Skin of body (tissue), 2 donors: ENCODE measurements at regions not wholly inside any gene's neighbourhood (a gene's known extent, or its start where the extent isn't known, plus 50 kb on each side); places are given as distances from the start of the nearest gene placed in this dataset. TPM values are rescaled to one million over a fixed set of nuclear protein-coding genes. Genes with fewer than 3 reads are reported as not detected.

Experiments
- DNase-seq: peaks from one replicate; lab custom pipeline; 2025; lab: John Stamatoyannopoulos, UW
- small RNA-seq: library from RNA; depleted of rRNA; stranded (forward); fragments of <200 nt; gene quantifications from one replicate; pipeline ENCODE3, GENCODE V24; 2014; ENCODE audit warnings: low replicate concordance

GRCh38 chr12:14275111-14275510 is 90.4 kb upstream of the ATF7IP start:
- DNase-seq, result no peak

- DNase-seq, result no peak
These were observed 89.6 kb upstream of the ATF7IP start for GRCh38 chr12:14275886-14276285.

GRCh38 chr12:14278294-14278953 is 87.1 kb upstream of the ATF7IP start:
- no peak for DNase-seq

GRCh38 chr12:14279845-14280244 is 85.6 kb upstream of the ATF7IP start:
- no peak for DNase-seq

- DNase-seq, result no peak
These were observed 84.6 kb upstream of the ATF7IP start for GRCh38 chr12:14280921-14281320.

- DNase-seq, result no peak
These were observed 83.9 kb upstream of the ATF7IP start for GRCh38 chr12:14281539-14281938.

GRCh38 chr12:14283489-14284144 is 81.9 kb upstream of the ATF7IP start:
- no peak for DNase-seq

GRCh38 chr12:14284184-14284722 is 81.2 kb upstream of the ATF7IP start:
- peak; percentile 4 for DNase-seq

- no peak for DNase-seq
These were observed 75.9 kb upstream of the ATF7IP start for GRCh38 chr12:14289601-14290000.

GRCh38 chr12:14290951-14291350 is 74.5 kb upstream of the ATF7IP start:
- no peak for DNase-seq

- DNase-seq, result no peak
These were observed 61.8 kb upstream of the ATF7IP start for GRCh38 chr12:14303661-14304155.

- DNase-seq, result no peak
These were observed 58.5 kb upstream of the ATF7IP start for GRCh38 chr12:14307004-14307403.

GRCh38 chr12:14308516-14308915 is 57.0 kb upstream of the ATF7IP start:
- DNase-seq, result no peak

- no peak for DNase-seq
These were observed 54.6 kb upstream of the ATF7IP start for GRCh38 chr12:14310866-14311265.

GRCh38 chr12:14313379-14314138 is 51.9 kb upstream of the ATF7IP start:
- no peak for DNase-seq

- no peak for DNase-seq
These were observed 50.7 kb upstream of the ATF7IP start for GRCh38 chr12:14314801-14315200.

GRCh38 chr12:14315501-14315900 is 50.0 kb upstream of the ATF7IP start:
- DNase-seq, result no peak

Small RNA genes in the stretch of these regions (small RNA-seq; reads per million reads assigned to genes)
- gene AC092470.1 (not detected), gene AC135001.1 (not detected), gene MRPS18CP4 (not detected), gene RNU6-491P (not detected)
